ENCODE measurements at regions not wholly inside any gene's neighbourhood (a gene's known extent, or its start where the extent isn't known, plus 50 kb on each side); places are given as distances from the start of the nearest gene placed in this dataset.

GRCh38 chr6:66687611-66688140 is 980.6 kb upstream of the EYS start:
- 49% methylated on average over 3 of the region's 3 CpGs for WGBS (ENCODE audit: missing lambda C conversion rate)
- TF ChIP-seq FOSL2 (IDR thresholded peaks at IDR 0.05), result no peak
- TF ChIP-seq FOSL2 (CRISPR knock-in tag; IDR thresholded peaks at IDR 0.05), result no peak
- ATAC-seq, result no peak
- Histone ChIP-seq H3K9me3 (no peaks in the 10 kb centered on the region), H3K4me2 (no peak overlapping the region), H3K27ac (no peak overlapping the region), H3K4me3 (no peak overlapping the region), H3K4me1 (no peaks in the 10 kb centered on the region)
- DNase-seq (ENCODE audit: low read depth in 1 of 2, low spot score in 1 of 2), result no peak
- ChIA-PET POLR2A (no interaction called here), CTCF (no interaction called here)
- FAIRE-seq, result no peak

GRCh38 chr6:66675906-66676305 is 968.9 kb upstream of the EYS start:
- FAIRE-seq (no peak), DNase-seq (ENCODE audit: low read depth in 1 of 2, low spot score in 1 of 2) (no peak), ATAC-seq (no peak)
- TF ChIP-seq JUN (IDR thresholded peaks at IDR 0.05) (no peak), ATOH8 (CRISPR knock-in tag; IDR thresholded peaks at IDR 0.05; ENCODE audit: low read depth) (no peak), SREBF2 (IDR thresholded peaks at IDR 0.05) (no peak), CEBPB (IDR thresholded peaks at IDR 0.05) (no peak), MAX (IDR thresholded peaks at IDR 0.05) (no peak), ELK1 (IDR thresholded peaks at IDR 0.05; ENCODE audit: low read depth, low read length) (no peak), CBX8 (IDR thresholded peaks at IDR 0.05) (no peak), CHD2 (IDR thresholded peaks at IDR 0.05; ENCODE audit: low read length, partially characterized antibody) (no peak), PBX3 (IDR thresholded peaks at IDR 0.05) (no peak), TFCP2L1 (CRISPR knock-in tag; IDR thresholded peaks at IDR 0.05) (no peak)
- Histone ChIP-seq H3K4me1 (no peaks in the 10 kb centered on the region), H3K4me3 (no peak overlapping the region), H3K27ac (no peak overlapping the region), H3K4me2 (no peak overlapping the region), H3K9me3 (no peaks in the 10 kb centered on the region)
- CTCF ChIA-PET, result interaction anchor here (1.2 kb wide), 1 partner anchor 10 kb away, joined by 3 read pairs; no protein-coding TSS in a partner anchor
- WGBS (ENCODE audit: missing lambda C conversion rate), result 74% methylated on average over 5 of the region's 5 CpGs
- POLR2A ChIA-PET, result no interaction called here

- ATAC-seq, result no peak
- WGBS (ENCODE audit: missing lambda C conversion rate), result 50% methylated on average over 4 of the region's 4 CpGs
- no peak overlapping the region for H3K4me3 ChIP-seq
- ChIA-PET POLR2A (no interaction called here), CTCF (no interaction called here)
- TF ChIP-seq MAFK (IDR thresholded peaks at IDR 0.05; ENCODE audit: partially characterized antibody), result peak; percentile 90
- TF ChIP-seq CEBPB (IDR thresholded peaks at IDR 0.05), result no peak
- FAIRE-seq, result no peak
- no peaks in the 10 kb centered on the region for H3K4me1 ChIP-seq
- no peak overlapping the region for H3K27ac ChIP-seq
- no peak overlapping the region for H3K4me2 ChIP-seq
- no peak for DNase-seq (ENCODE audit: low read depth in 1 of 2, low spot score in 1 of 2)
- H3K9me3 ChIP-seq, result no peaks in the 10 kb centered on the region
Measured at GRCh38 chr6:66664112-66664511, 957.1 kb upstream of the EYS start.

- FAIRE-seq, result no peak
- no peaks in the 10 kb centered on the region for H3K4me1 ChIP-seq
- ATAC-seq, result no peak
Measured at GRCh38 chr6:66662721-66663507, 955.9 kb upstream of the EYS start.

More at GRCh38 chr6:66662721-66663507, 955.9 kb upstream of the EYS start:
- no peak overlapping the region for H3K4me2 ChIP-seq
- 36% methylated on average over 6 of the region's 6 CpGs for WGBS (ENCODE audit: missing lambda C conversion rate)
- TF ChIP-seq NR3C1 (IDR thresholded peaks at IDR 0.05) (no peak), HES2 (IDR thresholded peaks at IDR 0.05) (no peak)
- DNase-seq (ENCODE audit: low read depth in 1 of 2, low spot score in 1 of 2), result no peak
- no peaks in the 10 kb centered on the region for H3K9me3 ChIP-seq
- POLR2A ChIA-PET, result no interaction called here
- H3K4me3 ChIP-seq, result no peak overlapping the region
- no peak overlapping the region for H3K27ac ChIP-seq
- CTCF ChIA-PET, result no interaction called here

Data from A549 (cell line).